DMS79 (cell line): ENCODE measurements at regions not wholly inside any gene's neighbourhood (a gene's known extent, or its start where the extent isn't known, plus 50 kb on each side); places are given as distances from the start of the nearest gene placed in this dataset.
"Not testable (repeated sequence)": the region's sequence is repeated elsewhere in the genome, so short reads cannot be mapped to it uniquely, and the experiment has no call there.

Experiments
- DNase-seq: peaks from one replicate; lab custom pipeline; 2025; lab: John Stamatoyannopoulos, UW

DNA sequence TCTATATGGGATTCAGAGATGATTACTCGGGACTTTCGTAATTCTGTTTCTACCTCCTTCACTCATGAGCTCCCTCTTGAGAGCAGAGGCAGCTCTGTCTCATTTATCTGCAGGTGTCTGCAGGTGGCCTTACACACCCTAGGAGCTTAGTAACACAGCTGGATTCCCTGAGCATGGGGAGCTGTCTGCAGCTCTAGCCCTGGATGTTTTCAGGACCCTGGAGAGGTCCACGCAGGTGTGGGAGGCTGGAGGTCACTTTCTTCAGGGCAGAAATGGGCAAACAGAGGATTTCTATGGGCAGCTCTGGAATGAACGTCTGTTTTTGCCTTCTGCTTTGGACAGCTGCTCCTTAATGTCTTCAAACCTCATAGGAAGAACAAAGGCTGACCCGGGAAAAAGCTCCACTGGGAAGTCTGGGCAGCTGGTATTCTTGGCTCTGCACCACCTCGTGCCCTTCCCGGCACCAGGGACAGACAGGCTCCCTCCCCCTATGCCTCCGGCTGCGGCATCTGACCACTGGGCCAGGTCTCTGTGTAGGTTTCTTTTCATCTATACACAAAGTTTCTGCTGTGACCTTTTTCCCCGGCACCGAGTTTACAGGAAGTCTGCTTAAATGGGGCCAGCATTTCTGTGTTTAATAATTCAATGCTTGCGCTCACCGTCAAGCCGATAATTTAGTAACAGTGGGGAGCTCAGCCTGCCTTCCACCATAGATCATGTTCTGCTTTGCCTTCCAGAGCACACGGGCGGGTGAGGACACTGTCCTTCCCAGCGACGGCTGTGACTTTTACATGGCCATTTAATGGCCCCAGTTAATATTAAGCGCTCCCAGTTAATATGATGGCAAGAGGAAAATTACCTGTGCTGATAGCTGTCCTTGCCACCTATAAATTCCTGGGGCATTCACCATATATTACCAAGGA, 320.2 kb upstream of the SFSWAP start:
- no peak for DNase-seq

DNA sequence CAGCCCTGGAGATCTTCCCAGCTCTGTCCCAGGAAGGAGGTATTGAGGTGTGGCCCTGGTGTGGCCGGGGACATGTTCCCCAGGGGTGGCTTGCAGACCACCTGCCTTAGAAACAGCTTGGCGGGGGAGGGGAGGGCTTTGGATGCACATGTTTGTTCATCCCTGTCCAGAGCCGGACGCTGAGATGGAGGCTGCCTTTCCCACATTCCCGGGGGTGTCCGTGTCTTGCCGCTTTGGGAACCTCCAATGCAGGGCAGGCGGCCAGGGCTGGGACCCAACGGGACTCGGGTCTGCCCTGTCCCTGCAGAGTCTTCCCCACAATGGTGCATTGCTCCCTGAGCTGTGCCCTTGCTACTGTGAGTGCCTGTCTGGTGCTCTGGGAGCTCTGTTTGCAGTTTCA, 319.5 kb upstream of the SFSWAP start:
- no peak for DNase-seq

DNA sequence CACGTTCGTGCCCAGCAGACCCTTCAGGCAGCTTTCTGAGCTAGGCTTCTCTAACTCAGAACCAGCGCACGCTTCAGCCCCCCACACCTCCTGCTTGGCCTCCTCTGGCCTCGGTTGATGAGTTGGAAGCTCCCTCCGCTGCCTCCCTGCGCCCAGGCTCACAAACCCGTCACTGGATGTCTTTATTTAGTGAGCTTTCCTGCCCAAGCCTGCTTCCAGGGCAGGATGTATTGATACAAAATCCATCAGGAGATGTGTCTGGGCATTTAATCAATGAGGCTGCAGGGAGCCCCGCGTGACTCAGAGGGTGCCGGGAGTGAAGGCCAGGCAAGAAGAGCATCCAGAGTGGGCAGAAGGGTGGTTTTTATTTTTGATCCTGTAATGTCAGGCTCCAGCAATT, 316.1 kb upstream of the SFSWAP start:
- not testable (repeated sequence) for DNase-seq

DNA sequence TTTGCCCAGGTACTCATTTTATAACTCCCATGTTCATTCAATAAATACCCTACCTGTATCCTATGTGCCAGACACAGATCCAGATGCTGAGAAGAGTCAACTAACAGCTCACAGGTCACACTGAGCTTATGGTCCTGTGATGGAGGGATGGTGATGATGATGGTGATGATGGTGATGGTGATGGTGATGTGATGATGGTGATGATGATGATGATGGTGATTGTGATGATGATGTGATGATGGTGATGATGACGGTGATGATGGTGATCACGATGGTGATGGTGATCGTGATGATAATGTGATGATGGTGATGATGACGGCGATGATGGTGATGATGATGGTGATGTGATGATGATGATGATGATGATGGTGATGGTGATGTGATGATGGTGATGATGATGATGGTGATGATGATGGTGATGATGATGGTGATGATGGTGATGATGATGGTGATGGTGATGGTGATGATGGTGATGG, 315.6 kb upstream of the SFSWAP start:
- not testable (repeated sequence) for DNase-seq

GRCh38 chr12:131395971-131396573, 314.8 kb upstream of the SFSWAP start:
- DNase-seq = no peak

- DNase-seq = no peak
These were observed 313.3 kb upstream of the SFSWAP start for GRCh38 chr12:131397493-131398181.

GRCh38 chr12:131399000-131399399, 311.9 kb upstream of the SFSWAP start:
- DNase-seq = no peak

DNA sequence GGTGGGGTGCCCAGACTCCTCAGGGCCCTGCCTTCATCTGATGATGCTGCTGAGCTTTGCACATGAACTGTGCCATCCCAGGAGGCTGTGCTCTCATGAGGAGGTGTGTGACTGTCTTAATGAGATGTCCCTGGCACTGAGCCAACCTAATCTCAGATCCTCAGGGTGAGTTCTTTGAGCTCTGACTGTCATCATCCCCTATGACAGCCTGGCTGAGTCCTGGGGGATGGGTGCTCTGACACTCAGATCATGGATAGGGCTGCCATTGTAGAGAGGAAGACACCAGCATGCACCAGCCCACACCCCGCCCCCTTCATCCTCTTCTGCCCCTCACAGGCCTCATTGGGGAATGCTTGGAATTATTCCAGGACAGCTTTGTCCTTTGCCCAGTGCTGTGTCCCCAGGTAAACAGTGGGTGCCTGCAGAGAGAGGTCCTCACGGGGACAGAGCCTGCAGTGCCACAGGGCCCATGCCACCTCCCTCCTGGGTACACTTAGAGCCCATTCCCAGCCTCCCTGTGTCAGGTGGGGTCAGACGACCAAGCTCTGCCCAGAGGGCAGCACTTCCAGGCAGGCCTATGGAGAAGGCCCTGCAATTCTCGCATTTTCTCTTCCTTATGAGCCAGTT, 310.1 kb upstream of the SFSWAP start:
- DNase-seq = not testable (repeated sequence)

- DNase-seq = not testable (repeated sequence)
These were observed 308.8 kb upstream of the SFSWAP start for GRCh38 chr12:131401907-131402633.

GRCh38 chr12:131402781-131403396, 308.0 kb upstream of the SFSWAP start:
- no peak for DNase-seq

GRCh38 chr12:131403676-131404075, 307.2 kb upstream of the SFSWAP start:
- no peak for DNase-seq

GRCh38 chr12:131404705-131405104, 306.2 kb upstream of the SFSWAP start:
- no peak for DNase-seq

GRCh38 chr12:131407221-131408035, 303.5 kb upstream of the SFSWAP start:
- DNase-seq = no peak

GRCh38 chr12:131408036-131408365, 302.9 kb upstream of the SFSWAP start:
- DNase-seq = no peak

DNA sequence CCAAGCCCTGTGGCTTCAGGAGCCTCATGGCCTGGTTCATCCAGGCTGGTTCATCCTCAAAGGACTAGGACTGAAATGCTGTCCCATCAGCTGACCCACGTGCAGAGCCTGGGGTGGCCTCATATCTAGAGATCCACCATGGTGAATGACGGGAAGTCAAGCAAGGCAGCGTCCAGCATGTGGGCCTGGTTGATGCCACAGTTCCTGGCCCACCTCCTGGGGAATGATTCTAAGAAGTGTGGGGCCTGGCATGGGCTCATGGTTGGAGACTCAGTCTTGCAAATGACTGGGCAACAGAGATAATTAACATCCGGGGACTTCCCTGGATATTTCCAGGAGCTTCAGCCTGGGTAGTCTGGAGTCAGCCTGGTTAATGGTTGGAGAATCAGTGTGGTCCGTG, 302.4 kb upstream of the SFSWAP start:
- DNase-seq = no peak

- no peak for DNase-seq
These were observed 301.7 kb upstream of the SFSWAP start for GRCh38 chr12:131409211-131409610.

GRCh38 chr12:131411827-131412226, 299.1 kb upstream of the SFSWAP start:
- not testable (repeated sequence) for DNase-seq

DNA sequence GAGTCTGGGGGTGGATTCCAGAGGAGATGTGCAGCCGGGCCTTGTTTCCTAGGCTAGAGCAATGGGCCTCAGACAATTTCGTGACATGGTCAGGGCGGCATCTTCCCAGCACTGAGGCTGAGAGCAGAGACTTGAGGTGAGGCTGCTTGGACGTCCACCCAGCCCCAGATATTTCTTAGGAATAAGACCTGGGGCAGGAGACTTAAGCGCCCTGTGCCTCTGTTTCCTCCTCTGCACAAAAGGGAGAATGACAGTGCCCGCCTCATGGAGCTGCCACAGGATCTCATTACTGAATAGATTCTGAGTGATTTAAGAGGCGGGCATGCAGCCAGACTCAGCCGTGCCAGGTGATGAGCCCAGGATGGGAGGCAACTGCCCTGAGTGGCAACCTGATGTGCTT, 297.9 kb upstream of the SFSWAP start:
- no peak for DNase-seq

- DNase-seq = no peak
These were observed 297.4 kb upstream of the SFSWAP start for GRCh38 chr12:131413471-131413870.
